GM18870 (cell line): ENCODE measurements at regions not wholly inside any gene's neighbourhood (a gene's known extent, or its start where the extent isn't known, plus 50 kb on each side); places are given as distances from the start of the nearest gene placed in this dataset.

Experiments
- ATAC-seq: cut with Tn5 transposase; IDR thresholded peaks from one replicate; pipeline ENCODE4 v1.9.1; 2021; ENCODE audit warnings: moderate library complexity; ENCODE audit not compliant: unreplicated experiment

DNA sequence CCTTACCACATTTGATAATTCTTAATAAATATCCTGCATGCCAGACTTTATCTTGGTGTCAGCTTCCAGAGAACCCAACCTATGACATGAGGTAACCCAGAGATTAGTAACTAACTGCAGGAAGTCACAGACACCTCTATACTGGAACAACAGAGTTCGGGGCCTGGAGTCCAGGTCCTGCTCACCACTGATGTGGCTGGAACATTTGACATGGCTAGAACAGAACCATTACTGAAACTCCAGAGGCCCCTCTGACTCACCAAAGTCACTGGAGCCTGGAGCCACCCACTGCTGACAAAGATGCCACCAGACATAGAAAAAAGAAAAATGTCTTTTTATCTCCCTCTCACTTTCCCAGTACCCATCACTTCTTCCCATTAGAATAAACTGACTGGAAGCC lies 403.7 kb downstream of the MID1IP1 start:
- ATAC-seq: peak; percentile 66

GRCh38 chrX:39205467-39205866 lies 404.2 kb downstream of the MID1IP1 start:
- no peak for ATAC-seq

GRCh38 chrX:39206399-39207145 lies 405.3 kb downstream of the MID1IP1 start:
- ATAC-seq: no peak

DNA sequence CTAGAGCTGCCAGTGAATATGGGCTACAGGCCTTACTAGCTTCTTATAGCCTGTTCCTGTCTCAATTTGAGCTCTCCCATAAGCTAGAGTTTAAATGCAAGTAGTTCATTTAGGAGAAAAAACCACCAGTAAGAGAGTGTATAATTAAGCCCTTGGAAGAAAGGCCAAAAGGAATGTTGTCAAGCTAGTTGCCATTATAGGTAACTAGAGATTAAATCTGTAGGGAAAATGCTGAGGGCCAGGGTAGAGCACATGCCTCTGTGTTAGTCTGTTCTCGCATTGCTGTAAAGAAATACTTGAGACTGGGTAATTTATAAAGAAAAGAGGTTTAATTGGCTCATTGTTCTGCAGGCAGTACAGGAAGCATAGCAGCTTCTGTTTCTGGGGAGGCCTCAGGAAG lies 410.2 kb downstream of the MID1IP1 start:
- no peak for ATAC-seq

GRCh38 chrX:39212456-39212855 lies 411.2 kb downstream of the MID1IP1 start:
- ATAC-seq: no peak

GRCh38 chrX:39214387-39215126 lies 413.3 kb downstream of the MID1IP1 start:
- no peak for ATAC-seq

DNA sequence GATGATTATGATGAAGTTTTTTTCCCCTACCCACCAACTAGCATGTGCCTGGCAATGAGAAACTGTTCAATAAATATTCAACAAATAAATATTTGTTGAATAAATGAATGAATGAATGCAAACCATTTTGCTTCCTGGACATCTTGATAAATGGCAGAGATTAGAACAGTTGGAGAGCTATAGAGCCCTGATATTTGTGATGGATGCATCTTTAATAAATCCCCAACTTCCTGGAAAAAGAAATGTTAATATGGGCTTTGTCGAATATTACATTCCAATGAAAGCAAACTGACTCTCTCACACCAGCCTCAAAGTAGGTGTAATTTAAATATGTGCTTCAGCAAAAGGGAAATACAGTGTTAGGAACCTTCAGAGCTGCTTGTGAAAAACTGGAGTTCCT lies 419.7 kb downstream of the MID1IP1 start:
- no peak for ATAC-seq

GRCh38 chrX:39222346-39223113 lies 421.3 kb downstream of the MID1IP1 start:
- ATAC-seq: no peak

- ATAC-seq: no peak
Measured at GRCh38 chrX:39226251-39226650, 425.0 kb downstream of the MID1IP1 start.

DNA sequence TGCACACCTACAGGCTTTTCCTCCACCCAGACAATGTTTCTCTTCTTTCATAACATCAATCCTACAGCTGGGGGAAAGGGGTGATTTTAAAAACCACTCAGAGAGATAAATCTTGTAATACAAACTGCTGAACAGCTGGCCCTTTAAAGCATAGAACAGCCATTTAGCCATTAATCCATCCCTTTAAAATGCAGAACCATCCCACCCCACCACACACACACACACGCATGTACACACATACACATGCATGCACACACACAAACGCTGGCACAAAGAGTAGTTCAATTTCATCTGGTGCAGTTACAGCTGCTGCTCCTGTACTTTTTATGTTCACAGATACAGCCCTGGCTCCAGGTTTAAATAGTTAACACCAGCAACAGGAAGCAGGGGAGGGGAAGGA lies 426.1 kb downstream of the MID1IP1 start:
- ATAC-seq: no peak

- no peak for ATAC-seq
Measured at GRCh38 chrX:39238006-39238405, 436.7 kb downstream of the MID1IP1 start.

DNA sequence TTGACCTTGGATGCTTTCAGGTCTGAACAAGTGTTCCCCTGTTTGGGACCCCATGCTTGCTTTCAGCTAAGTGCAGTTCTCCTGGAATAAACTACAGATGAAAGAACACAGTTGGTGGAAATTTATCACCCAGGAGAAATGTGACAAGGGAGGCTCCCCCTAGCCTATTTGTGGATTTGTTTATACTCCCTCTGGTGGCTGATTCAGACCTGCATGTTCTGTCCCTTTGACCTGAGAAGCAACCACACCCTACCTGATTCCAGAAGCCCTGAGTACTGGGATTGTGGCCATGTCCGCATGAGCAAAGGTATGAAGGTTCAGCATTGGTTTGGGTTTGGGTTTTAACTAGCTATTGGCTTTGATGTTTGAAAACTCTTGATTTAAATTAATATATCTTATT lies 440.9 kb downstream of the MID1IP1 start:
- no peak for ATAC-seq

DNA sequence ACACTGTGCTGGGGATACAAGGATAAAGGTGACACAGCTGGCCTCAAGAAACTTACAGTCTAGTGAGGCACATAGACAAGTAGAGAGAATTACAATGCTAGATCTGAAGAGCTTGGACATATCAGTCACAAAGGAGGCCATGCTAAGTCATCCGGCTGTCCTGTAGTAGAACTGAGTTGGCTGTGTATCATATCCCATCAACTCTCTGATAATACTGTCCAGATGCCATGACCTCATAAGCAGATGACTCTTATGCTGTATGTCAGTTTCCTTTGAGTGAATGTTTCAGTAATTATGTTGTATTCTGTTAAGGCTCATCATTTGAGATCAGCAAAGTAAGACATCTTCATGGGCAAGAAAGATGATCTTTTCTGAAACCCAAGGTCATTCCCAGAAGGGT lies 442.9 kb downstream of the MID1IP1 start:
- ATAC-seq: no peak

- no peak for ATAC-seq
Measured at GRCh38 chrX:39245024-39245423, 443.8 kb downstream of the MID1IP1 start.

DNA sequence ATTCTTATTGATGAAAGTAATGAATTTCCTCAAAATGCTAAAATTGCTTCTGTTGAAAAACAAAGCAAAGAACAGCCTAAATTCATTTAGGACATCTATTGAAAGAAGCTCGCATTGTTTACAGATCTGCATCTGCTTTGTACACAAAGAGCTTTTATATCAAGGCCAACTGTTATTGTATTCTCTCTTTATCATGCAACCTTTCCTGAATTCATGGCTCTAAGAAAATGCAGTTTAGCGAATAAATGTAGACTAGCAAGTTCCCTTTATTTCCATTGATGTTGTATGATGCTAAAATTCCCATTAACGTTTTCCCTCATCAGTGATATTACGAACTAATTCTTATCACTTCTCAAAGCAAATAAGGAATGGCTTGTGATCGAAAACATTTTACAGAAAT lies 446.3 kb downstream of the MID1IP1 start:
- no peak for ATAC-seq

DNA sequence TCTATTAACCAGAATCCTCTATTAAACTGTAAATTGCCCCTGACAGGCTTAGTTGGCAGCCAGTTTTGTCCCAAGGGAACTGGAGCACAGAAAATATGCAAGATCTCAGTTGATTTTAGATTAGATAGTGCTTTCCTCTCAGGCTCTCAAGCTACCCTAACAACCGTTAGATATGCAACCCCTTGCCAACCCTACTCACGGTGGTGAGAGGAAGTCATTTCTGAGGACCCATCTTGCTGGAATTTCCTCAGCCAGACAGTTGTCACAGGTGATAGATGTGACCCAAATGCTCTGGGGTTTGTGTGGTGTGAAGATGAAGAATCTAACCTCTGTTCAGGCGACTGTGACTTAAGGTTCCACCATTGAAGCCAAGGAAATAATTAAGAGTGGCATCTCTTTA lies 447.1 kb downstream of the MID1IP1 start:
- ATAC-seq: no peak

DNA sequence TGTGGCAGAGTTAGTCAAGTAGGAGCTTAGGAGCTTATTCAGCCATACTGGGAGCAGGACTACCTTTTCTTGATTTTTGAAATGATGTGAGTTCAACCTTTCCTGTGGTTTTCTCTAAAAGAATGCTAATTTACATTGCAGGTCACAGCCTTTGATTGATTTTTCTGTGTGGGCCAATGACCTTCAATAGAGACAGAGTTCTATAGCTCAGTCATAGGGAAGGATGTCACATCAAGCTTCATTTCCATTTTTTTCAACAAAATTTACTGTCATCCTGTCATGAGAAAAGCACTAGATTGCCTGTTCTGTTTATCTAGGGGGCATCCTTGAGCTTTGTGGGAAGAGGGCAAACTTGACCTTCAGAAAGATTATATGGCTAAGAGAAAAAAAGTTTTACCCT lies 448.7 kb downstream of the MID1IP1 start:
- no peak for ATAC-seq

DNA sequence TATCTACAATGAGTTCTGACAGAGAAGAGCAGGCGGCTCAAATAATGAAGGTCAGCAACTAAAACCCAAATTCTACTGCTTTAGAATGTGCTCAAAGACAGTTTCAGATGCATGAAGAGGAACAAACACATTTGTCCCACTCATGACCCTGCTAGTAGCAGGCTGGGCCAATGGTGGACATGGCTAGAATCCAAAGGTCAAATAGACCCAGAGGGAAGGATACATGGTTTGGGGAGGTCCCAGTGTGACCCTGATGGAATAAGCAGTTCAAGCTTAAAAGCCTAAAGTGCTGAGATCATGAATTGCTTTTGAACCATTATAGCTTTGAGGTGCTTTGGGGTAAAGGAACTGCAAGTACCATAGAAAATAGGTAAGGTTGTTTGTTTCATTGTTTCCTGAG lies 450.7 kb downstream of the MID1IP1 start:
- no peak for ATAC-seq

DNA sequence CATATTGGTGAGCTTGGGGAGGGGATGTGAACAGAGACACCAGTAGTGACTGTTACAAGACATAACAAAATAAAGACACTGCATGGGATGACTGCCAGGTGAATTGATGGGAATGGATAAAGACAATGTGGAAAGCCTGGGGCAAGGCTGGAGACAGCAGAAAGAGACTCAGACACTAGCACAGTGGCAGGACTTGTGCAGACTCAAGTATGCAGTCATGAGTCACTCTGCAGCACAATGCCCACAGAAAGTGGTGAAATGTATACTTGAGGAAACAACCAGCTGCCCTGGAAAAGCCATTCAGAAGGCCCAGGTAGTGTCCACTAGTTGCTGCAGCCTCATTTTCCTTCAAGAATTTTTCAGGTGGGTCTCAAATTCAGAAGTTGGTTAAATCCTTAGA lies 452.3 kb downstream of the MID1IP1 start:
- ATAC-seq: no peak

- ATAC-seq: no peak
Measured at GRCh38 chrX:39258331-39258730, 457.1 kb downstream of the MID1IP1 start.

DNA sequence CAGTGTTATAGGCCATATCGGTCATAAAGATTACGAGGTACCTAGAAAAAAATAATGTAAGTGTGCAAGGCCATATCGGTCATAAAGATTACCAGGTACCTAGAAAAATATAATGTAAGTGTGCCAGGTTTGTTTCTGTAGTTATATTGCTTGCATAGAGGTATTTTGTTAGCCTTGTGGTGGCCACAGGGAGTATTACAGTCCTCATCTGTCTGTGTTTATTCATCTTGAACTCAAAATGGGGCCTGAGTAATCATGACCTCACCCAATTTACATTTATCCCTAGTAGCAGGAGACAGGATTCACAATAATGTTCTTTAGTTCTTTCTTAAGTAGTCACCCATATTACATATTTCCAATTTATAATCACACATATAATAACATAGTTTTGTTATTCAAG lies 459.7 kb downstream of the MID1IP1 start:
- no peak for ATAC-seq
